Endometrial microvascular endothelial cells (primary cell): ENCODE measurements at regions not wholly inside any gene's neighbourhood (a gene's known extent, or its start where the extent isn't known, plus 50 kb on each side); places are given as distances from the start of the nearest gene placed in this dataset.

Experiments
- in situ Hi-C: cut with HindIII; loops from 2 replicates; pipeline ENCODE4 v1.10.0; 2017; ENCODE audit warnings: low sequenced_read_pairs, low pct_unique_long_range_greater_than_20kb; ENCODE audit errors: inconsistent ontology term

DNA sequence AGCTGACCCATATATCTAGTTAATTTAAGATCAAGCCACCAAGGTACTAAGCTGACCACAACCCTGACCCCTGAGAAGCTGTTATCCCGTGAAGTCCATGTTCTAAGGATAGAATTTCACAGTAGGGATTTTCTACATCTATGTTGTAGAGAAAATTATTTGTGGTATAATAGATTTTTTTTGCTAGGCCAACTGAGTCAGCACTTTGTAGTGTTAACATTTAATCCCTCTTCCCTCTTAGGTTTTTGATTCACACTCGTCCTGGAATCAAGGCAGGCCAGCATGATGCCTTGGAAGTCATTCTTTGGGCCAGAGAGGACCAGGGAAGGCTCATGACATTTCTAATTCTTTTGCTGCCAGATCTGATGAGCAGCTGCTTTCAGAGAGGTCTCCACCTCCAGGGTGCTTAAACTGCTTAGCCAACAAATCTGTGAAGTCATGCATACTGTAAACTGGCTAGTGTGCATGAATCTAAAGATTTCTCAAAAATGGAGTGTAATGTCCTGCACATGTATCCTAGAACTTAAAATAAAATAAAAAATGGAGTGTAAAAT is 102.5 kb downstream of the RBM43 start:
- in situ Hi-C loops, result no loop called here

DNA sequence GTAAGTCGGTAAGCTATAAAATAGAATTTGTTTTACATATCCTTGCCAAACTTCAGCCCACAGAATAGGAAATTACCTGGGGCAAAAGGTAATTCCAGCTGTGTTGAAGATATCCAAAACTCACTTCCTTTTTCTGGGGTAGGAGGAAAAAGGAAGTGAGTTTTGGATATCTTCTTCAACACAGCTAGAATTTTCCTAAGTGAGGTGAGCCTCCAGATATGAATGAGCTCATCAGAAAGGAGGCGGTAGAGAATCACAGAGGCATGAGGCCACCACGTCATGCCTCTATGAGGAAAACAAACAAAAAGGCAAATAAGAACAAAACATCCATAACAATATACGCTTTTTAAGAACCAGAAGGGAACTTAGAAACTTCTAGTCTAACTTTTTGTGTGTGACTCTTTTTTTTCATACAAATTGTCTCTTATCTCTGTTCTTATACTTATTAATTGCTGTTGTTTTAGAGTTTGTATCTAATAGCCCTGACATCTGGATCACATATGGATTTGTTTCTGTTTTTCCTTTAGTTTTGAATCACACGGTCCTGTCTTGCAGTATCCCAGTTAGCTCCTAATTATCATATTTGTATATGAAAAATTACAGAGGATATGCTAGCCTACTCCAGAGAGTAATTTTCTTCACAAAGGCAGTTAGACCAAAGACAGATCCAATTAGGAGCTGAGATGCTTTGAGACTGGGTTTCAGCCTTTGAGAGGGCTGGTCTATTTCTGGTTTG is 104.5 kb downstream of the RBM43 start:
- in situ Hi-C loops, result no loop called here

DNA sequence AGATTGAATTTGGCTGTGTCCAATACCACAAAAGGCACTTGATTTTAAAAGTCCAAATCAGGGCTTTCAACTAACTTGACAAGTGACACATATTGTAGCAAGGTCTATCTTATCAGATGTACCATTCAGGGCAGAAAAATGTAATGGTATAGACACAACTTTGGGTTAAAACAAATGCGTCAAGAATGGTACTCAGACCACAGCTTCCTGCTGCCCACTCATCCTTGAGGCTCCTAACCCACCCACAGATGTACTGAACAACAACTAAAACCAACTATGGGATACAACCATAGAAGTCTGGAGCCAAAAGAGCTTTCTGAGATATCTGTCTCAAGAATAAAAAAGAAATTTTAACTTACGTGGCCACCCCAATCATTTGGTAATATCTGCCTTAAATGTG is 105.2 kb downstream of the RBM43 start:
- in situ Hi-C loops, result no loop called here

DNA sequence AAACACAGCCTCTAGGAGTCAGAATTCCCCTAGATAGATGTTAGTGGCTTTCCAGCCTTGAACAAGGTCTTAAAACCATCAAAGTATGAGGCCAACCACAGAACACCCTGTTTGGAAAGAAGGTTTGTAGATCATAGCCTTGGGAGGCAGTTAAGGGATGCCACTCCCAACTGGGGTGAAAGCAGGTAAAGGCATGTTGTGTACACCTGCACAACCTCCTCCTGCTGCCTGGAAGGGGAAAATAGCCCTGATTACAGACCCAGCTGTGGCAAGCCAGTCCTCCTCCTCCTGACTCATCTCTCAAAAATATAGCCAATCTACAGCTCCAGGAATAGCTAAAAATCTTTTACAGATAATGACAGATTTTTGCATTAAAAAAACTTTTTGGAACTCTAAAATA is 108.1 kb downstream of the RBM43 start:
- in situ Hi-C loops, result no loop called here

DNA sequence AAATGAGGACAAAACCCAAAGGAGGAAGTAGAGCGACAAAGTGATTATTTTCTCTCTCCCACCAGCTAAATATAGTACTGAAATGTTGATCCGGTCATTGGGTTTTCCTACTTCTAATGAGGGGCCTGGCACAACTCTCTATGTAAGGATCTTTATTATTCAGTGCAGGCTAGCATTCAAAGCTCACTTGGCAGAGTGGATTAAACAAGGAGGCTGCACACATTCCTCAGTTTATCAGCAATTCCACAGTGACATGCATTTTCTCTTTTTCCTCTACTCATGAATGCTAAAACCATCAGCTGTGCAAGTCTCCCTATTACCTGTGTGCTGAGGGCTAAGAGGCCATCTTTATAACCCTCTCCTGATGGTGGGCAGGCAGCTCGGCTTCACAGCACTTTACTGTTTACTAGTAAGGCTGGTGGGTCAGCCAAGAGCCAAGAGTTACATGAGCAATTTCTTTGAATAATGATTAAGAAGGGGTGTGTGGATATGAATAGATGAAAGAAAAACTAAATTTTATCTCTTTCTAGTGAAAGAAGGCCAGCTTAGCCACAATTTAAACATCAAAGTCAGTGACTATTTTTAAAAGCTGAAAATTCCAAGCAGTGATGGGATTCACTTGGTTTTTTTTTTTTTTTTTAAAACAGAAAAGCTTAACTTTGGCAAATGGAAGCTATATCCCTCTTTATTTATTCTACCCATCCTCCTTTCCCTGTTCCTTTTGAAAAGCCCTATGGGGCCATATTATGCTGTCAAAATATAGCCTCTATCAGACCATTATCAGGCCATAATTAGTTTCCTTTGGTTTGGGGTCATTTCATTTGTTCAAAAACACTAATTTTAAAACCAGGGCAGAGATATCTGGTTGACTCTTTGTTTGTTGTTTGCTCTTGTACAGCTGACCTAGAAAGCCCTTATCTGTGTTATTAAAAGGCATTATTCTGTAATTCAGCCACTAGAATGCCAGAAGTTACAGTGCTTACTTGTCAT is 111.0 kb downstream of the RBM43 start:
- in situ Hi-C loops, result no loop called here

DNA sequence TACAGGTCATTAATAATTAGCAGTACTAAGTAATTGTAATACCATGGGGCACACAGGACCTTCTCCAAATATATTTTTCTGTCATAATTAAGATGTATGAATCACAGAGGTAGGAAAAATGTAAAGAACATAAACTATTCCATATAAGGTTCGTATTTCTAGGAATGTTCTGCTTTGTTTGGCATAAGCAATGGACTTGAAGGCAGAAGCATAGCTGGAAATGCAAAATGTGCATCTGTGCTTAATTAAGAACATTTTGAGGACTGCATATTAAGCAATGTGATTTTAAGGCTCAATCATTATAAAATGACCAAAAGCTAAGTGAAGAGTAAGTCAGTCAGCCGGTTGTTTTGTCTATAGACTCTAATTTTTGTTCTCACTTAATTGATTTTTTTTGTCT is 123.2 kb downstream of the RBM43 start:
- in situ Hi-C loops, result no loop called here

DNA sequence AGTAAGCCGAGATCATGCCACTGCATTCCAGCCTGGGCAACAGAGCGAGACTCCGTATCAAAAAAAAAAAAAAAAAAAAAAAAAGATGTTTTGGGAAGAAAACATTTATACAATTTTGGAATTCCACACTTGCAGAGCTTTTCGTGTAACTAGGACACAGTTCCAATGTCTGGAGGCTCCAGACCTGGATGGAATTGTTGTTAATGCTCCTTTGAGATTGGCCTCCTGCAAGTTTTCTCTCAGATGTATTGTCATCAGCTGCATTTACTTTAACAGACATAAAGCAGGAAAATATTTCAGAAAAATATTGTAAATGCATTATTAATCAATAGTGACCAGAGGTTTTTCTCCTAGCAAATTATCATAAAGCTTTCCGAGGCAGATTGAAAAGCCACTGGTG is 124.1 kb downstream of the RBM43 start:
- in situ Hi-C loops, result no loop called here

DNA sequence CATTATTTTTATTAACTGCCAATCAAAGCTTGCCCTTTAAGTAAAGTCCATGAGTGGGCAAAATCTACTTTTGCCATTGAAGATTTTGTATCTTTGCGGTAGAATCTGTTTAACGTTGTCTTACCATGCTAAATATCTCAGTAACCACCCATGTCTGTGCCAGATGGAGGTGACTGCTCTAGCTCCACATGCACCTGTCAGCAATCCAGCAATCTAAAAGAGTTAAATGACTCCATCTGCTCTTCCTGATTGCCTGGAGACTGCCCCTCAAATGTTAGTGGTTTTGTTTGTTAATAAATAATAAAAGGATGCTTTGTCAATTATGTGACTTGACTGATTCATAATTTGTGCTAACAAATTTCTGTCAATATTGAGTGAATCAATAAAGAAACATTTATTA is 141.7 kb downstream of the RBM43 start:
- in situ Hi-C loops, result no loop called here

DNA sequence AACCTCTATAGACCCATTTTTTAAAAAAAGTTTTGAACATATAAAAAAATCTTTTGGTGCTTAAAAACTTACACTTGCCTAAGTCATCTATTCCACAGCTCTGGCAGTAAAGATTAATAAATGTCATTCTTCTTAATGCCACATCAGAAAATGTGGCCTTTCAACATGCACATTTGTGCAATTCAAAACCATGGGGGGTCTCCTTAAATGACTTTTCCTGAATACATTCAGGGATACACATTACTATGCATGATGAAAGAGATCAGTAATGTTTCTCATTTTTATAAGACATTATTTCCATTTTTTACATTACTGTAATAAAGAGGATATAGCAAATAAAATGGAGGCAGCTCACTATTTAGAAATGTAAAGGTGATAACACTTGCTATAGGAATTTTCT is 142.3 kb downstream of the RBM43 start:
- in situ Hi-C loops, result no loop called here

DNA sequence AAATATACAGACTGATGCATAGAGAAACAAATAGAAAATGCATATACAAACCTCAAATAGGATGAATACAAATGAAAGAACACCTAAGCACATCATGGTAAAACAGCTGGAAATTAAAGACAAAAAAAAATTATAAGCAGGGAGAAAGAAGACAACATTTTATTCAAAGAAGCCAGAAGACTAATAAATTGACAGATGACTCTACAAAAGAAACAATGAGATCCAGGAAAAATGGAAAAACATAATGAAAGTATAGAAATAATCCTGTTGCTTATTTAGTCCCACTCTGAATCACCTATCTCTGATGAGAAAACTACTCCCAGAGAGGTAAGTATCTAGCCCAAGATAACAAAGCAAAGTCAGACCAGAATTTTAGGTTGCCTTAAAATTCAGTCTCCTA is 143.4 kb downstream of the RBM43 start:
- in situ Hi-C loops, result no loop called here

DNA sequence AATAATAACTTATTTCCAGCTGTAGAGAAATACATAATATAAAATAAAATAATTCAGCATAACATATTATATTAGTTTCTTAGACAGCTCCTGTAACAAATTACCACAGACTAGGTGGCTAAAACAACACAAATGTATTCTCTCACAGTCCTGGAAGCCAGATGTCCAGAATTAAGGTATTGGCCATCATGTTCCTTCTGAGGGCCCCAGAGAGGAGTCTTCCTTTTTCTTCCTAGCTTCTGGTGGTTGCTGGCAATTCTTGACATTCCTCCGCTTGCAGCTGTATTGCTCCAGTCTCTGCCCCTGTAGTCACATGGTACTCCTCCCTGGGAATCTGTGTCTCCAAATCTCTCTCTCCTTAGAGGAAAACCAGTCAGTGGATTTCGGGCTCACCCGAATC is 146.8 kb downstream of the RBM43 start:
- in situ Hi-C loops, result no loop called here

DNA sequence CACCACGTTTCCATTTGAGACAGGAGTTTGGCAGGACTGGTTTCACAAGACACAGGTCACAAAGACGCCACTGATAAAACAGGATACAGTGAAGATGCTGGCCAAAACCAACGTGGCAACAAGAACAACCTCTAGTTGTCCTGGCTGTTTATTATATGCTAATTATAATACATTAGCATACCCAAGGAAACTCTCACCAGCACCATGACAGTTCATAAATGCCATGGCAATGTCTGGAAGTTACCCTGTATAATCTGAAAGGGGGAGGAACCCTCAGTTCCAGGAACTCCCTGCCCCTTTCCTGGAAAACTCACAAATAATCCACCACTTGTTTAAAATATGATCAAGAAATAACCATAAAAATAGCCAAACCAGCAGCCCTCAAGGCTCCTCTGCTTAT is 148.3 kb downstream of the RBM43 start:
- in situ Hi-C loops, result no loop called here

DNA sequence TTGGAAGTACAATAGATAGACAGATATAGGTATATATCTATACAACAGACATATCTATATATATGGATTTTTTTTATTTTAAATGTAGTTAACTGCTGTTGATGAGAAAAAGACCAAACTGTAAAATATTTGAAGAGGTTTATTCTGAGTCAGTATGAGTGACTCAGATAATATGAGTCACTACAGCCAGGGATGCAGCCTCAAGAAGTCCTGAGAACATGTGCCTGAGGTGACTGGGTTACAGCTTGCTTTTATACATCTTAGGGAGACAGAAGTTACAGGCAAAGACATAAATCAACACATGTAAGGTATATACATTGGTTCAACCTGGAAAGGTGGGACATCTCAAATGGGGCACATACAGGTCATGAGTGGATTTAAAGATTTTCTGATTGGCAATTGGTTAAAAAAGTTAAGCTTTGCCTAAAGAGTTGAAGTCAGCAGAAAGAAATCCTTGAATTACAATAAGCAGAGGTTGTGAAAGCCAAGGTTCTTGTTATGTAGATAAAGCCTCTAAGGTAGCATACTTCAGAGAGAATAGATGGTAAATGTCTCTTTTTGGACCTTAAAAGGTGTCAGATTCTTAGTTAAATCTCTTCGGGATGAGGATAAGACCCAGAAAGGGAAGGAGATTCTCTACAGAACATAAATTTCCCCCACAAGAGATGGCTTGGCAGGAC is 149.9 kb downstream of the RBM43 start:
- in situ Hi-C loops, result no loop called here

DNA sequence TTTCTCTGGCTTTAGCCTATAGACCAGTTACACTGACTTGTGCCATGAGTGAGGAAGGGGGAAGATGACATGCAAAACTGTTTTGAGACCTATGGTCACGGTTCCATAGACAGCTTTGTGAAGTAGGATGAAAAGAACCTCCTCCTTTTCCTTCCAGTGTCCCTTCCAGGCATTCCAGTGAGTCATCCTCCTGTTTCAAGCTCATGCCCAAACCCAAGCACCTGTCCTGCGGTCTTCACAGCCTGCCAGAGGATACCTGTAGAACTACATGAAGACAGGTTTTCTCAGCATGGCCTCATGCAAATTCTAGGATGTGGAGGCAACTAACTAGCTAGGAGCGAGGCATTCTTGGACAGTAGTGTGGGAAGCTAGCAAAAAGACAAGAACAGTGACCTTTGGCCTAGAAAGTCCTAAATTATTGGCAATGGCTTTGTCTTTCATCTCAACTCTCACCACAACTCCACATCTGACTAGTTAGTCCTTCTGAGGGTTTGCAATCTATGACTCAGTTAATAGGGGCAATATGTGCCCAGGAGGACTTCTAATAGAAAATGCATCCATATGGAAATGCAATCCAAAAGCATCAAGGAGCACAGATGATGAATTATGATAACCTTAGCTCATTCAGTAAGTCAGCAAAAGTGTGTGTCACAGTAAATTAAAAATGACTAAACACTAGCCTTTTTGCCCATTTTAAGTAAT is 154.7 kb downstream of the RBM43 start:
- in situ Hi-C loops, result no loop called here

DNA sequence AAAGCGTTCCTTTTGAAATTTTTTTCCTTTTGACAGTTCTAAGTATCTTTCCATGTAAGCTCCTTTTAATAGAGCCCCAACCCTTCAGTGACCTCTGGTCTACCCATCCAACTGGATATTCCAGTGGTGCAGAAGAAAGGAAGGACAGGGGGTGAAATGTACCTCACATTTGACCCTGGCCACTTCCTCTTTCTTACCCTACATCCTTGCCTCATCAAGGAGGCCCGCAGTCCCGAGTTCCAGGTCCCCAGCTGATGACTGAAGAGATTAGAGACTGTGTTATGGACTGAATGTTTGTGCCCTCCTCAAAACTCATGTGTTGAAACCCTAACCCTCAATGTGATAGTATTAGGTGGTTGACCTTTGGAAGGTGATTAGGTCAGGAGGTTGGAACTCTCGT is 158.1 kb downstream of the RBM43 start:
- in situ Hi-C loops, result no loop called here

DNA sequence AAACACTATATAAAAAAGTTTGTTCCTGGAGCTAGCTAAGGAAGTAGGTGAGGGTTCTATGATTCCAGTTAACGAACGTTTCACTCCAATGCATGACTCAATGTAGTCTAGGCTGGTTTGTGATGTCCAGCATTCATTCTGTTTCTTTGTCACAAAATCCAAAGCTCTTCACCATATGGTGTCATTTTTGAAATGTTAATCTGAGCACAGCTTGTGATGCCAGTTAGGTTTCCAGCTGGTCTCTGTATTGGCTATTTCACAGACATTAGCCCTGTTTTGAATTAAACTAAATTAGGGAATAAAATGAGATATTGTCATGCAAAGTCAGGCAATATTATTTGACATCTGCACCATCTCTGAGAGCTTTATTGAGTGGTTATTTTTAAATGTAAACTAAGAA is 159.4 kb downstream of the RBM43 start:
- in situ Hi-C loops, result no loop called here

DNA sequence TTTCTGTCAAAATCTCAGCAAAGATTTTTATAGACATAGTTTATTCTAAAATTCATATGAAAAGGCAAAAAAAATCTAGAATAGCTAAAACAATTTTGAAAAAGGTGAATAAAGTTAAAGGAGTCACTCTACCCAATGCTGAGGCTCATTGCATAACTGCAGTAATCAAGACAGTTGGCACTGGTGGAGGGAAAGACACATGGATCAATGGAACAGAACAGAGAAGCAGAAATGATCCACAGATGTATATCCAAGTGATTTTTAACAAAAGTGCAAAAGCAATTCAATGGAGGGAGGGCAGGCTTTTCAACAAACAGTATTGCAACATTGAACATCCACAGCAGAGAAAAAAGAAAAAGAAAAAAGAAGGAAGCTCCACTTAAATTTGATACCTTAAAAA is 162.8 kb downstream of the RBM43 start:
- in situ Hi-C loops, result no loop called here

DNA sequence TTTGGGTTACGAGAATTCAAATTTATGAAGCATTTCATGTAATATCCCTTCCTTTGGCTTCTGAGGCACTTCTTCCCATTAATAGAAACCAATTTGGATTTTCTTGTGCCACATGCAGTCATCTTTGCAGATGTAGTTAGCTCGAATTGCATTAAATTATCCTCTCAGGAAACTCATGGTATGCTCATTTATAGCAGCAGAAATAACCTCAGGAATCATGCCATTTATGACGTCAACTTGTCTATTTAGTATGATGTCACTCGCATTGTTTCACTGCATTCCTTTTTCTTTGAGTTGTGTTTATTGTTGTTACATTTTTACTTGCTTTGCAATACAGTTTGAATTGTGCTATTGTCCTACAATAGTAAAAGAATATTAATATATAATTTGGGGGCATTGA is 163.8 kb downstream of the RBM43 start:
- in situ Hi-C loops, result no loop called here

DNA sequence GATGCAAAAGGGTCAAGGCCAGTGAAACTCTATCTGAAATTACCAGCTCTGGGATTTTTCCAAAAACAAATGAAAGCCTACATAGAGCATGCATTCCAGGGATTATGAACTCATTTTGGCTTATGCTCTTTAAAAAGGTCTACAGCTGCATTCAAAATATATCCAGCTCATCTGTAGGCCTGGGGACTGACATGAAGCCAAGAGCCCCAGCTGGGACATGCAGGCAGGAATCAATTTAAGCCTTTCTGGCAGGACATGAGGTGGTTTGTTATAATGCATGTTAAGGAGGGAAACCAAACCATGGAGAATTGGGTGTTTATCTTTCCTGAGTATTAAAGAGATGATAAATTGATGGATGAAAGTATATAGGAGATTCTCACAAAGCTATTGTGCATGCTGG is 164.5 kb downstream of the RBM43 start:
- in situ Hi-C loops, result no loop called here
